Coronary artery (tissue), 2 donors: ENCODE measurements at regions not wholly inside any gene's neighbourhood (a gene's known extent, or its start where the extent isn't known, plus 50 kb on each side); places are given as distances from the start of the nearest gene placed in this dataset.
A peak's percentile ranks its signal among the peaks of the same experiment; 100 is the strongest.

Experiments
- DNase-seq: peaks from one replicate; pipeline ENCODE4 v3.0.0-alpha.2; 2017; ENCODE audit warnings: low spot score
- H3K27ac ChIP-seq, 2 donors: fragments of 200-600 bp; sonication (generic); one replicate each; pipeline ENCODE4 v1.5.1; 2016 to 2019
- H3K4me3 ChIP-seq: fragments of 200-600 bp; sonication (generic); 2 replicates; pipeline ENCODE4 v1.5.1; 2016; ENCODE audit warnings: mild to moderate bottlenecking, moderate library complexity
- CTCF ChIP-seq: fragments of 200-600 bp; sonication (generic); IDR thresholded peaks from one replicate; pipeline ENCODE4 v1.5.1; 2019; ENCODE audit warnings: antibody characterized with exemption

GRCh38 chr1:181424786-181425403 is 58.4 kb upstream of the CACNA1E start:
- no peak for DNase-seq
- peak; percentile 78 for TF ChIP-seq CTCF

GRCh38 chr1:181425566-181425965 is 57.8 kb upstream of the CACNA1E start:
- TF ChIP-seq CTCF, result no peak
- H3K27ac ChIP-seq, result no peak overlapping the region
- no peak for DNase-seq
- H3K4me3 ChIP-seq, result no peak overlapping the region

More at GRCh38 chr1:181424786-181425403, 58.4 kb upstream of the CACNA1E start:
- H3K27ac ChIP-seq, result no peak overlapping the region
- H3K4me3 ChIP-seq, result no peak overlapping the region

- Histone ChIP-seq H3K27ac (no peak overlapping the region), H3K4me3 (no peak overlapping the region)
- no peak for TF ChIP-seq CTCF
- no peak for DNase-seq
Measured at GRCh38 chr1:181429462-181429861, 53.9 kb upstream of the CACNA1E start.

- Histone ChIP-seq H3K27ac (no peak overlapping the region), H3K4me3 (no peak overlapping the region)
Measured at GRCh38 chr1:181430015-181430885, 53.1 kb upstream of the CACNA1E start.

More at GRCh38 chr1:181430015-181430885, 53.1 kb upstream of the CACNA1E start:
- TF ChIP-seq CTCF, result no peak
- no peak for DNase-seq
